Neuronal stem cell (in vitro differentiated cells): ENCODE measurements at regions not wholly inside any gene's neighbourhood (a gene's known extent, or its start where the extent isn't known, plus 50 kb on each side); places are given as distances from the start of the nearest gene placed in this dataset.

ENCODE experiments used
- DNase-seq: peaks from one replicate; pipeline ENCODE4 v3.0.0-alpha.2; 2013; ENCODE audit warnings: low spot score
- H2AFZ ChIP-seq: one replicate; pipeline ENCODE4 v1.6.1; 2013; ENCODE audit warnings: mild to moderate bottlenecking, low read length, inconsistent platforms
- H2AK5ac ChIP-seq: 2 replicates; pipeline ENCODE4 v1.6.1; 2013; ENCODE audit warnings: low read depth, mild to moderate bottlenecking, inconsistent platforms, low read length, moderate library complexity, mixed read lengths
- H2BK120ac ChIP-seq: 2 replicates; pipeline ENCODE4 v1.6.1; 2013; ENCODE audit warnings: low read depth, mild to moderate bottlenecking, inconsistent platforms, low read length, moderate library complexity, mixed read lengths
- H2BK12ac ChIP-seq: one replicate; pipeline ENCODE4 v1.6.1; 2013; ENCODE audit warnings: low read length, inconsistent platforms
- H2BK15ac ChIP-seq: 2 replicates; pipeline ENCODE4 v1.6.1; 2013; ENCODE audit warnings: mild to moderate bottlenecking, low read length, inconsistent platforms, mixed read lengths
- H2BK5ac ChIP-seq: one replicate; pipeline ENCODE4 v1.6.1; 2013; ENCODE audit warnings: inconsistent platforms, mild to moderate bottlenecking, low read length, moderate library complexity
- H3K14ac ChIP-seq: one replicate; pipeline ENCODE4 v1.6.1; 2013; ENCODE audit warnings: low read length, inconsistent platforms
- H3K18ac ChIP-seq: 2 replicates; pipeline ENCODE4 v1.6.1; 2013; ENCODE audit warnings: low read length, inconsistent platforms
- H3K23ac ChIP-seq: 2 replicates; pipeline ENCODE4 v1.6.1; 2013; ENCODE audit warnings: low read depth, mild to moderate bottlenecking, mixed read lengths, low read length, inconsistent platforms; ENCODE audit not compliant: poor library complexity
- H3K27ac ChIP-seq: replicated peaks from 3 replicates; pipeline ENCODE4 v1.5.1; 2013; ENCODE audit warnings: low read length, inconsistent platforms
- H3K27me3 ChIP-seq, 3 experiments: 2 replicates each; pipeline ENCODE4 v1.6.1; 2013; ENCODE audit warnings: low read length in 3 of 3, mild to moderate bottlenecking in 2 of 3, inconsistent platforms in 1 of 3, low read depth in 1 of 3, mixed read lengths in 1 of 3, moderate library complexity in 1 of 3; ENCODE audit not compliant: control insufficient read depth in 3 of 3, insufficient read depth in 3 of 3
- H3K36me3 ChIP-seq, 2 donors: replicated peaks in 1 of 2; 2 replicates each; pipeline ENCODE4 v1.6.1; 2013; ENCODE audit warnings: low read length in 2 of 2; ENCODE audit not compliant: control insufficient read depth in 2 of 2, insufficient read depth in 2 of 2
- H3K4ac ChIP-seq: 2 replicates; pipeline ENCODE4 v1.6.1; 2013; ENCODE audit warnings: inconsistent platforms, mild to moderate bottlenecking, low read length, moderate library complexity
- H3K4me1 ChIP-seq, 2 donors: 1 replicate in 1 of 2; 2 replicates in 1 of 2; pipeline ENCODE4 v1.6.1; 2013; ENCODE audit warnings: low read length in 2 of 2, low read depth in 1 of 2; ENCODE audit not compliant: control insufficient read depth in 2 of 2, insufficient read depth in 1 of 2
- H3K4me2 ChIP-seq: one replicate; pipeline ENCODE4 v1.6.1; 2013; ENCODE audit warnings: mild to moderate bottlenecking, low read length, inconsistent platforms; ENCODE audit not compliant: insufficient read depth, poor library complexity, severe bottlenecking
- H3K4me3 ChIP-seq, 2 donors: 2 replicates each; pipeline ENCODE4 v1.5.1; 2013; ENCODE audit warnings: low read length in 2 of 2, mild to moderate bottlenecking in 2 of 2, inconsistent platforms in 1 of 2, moderate library complexity in 1 of 2
- H3K79me1 ChIP-seq: one replicate; pipeline ENCODE4 v1.6.1; 2013; ENCODE audit warnings: low read depth, mild to moderate bottlenecking, inconsistent platforms, low read length, moderate library complexity
- H3K9ac ChIP-seq: one replicate; pipeline ENCODE4 v1.6.1; 2013; ENCODE audit warnings: mild to moderate bottlenecking, low read depth, low read length, inconsistent platforms; ENCODE audit not compliant: poor library complexity
- H3K9me3 ChIP-seq, 2 donors: replicated peaks in 1 of 2; 2 replicates each; pipeline versions ENCODE3 to v1.6.1; 2013; ENCODE audit warnings: low read length in 2 of 2, mild to moderate bottlenecking in 2 of 2, inconsistent platforms in 1 of 2, low read depth in 1 of 2, mixed read lengths in 1 of 2, moderate library complexity in 1 of 2; ENCODE audit not compliant: control insufficient read depth in 2 of 2, insufficient read depth in 1 of 2
- H4K8ac ChIP-seq: one replicate; pipeline ENCODE4 v1.6.1; 2013; ENCODE audit warnings: low read depth, mild to moderate bottlenecking, inconsistent platforms, low read length, moderate library complexity
- H4K91ac ChIP-seq: one replicate; pipeline ENCODE4 v1.6.1; 2013; ENCODE audit warnings: low read length, low read depth, mild to moderate bottlenecking, inconsistent platforms; ENCODE audit not compliant: poor library complexity
- WGBS, 2 donors: extraction: QIAGEN DNeasy Blood & Tissue Kit; methylation state at CpG; one replicate each; pipeline ENCODE4 v1.1.7; 2013; ENCODE audit warnings: missing lambda C conversion rate in 2 of 2, mixed read lengths in 1 of 2; ENCODE audit not compliant: insufficient read length in 2 of 2, insufficient replicate concordance in 1 of 2; ENCODE audit errors: extremely low coverage in 2 of 2; 5-methylcytosine and 5-hydroxymethylcytosine counted together

- Histone ChIP-seq H2AFZ (no peak overlapping the region), H3K9me3 (no peaks in the 10 kb centered on the region), H3K4me3 (no peak overlapping the region), H2BK5ac (no peak overlapping the region), H3K9ac (no peak overlapping the region), H4K8ac (no peak overlapping the region), H2BK12ac (no peak overlapping the region), H4K91ac (no peak overlapping the region), H3K36me3 (no peaks in the 10 kb centered on the region), H2BK120ac (no peak overlapping the region), H3K27me3 (no peaks in the 10 kb centered on the region), H3K4ac (no peak overlapping the region), H2AK5ac (no peak overlapping the region), H3K18ac (no peak overlapping the region), H2BK15ac (no peak overlapping the region), H3K14ac (no peak overlapping the region), H3K4me1 (no peaks in the 10 kb centered on the region), H3K4me2 (no peak overlapping the region), H3K27ac (no peak overlapping the region), H3K79me1 (no peaks in the 10 kb centered on the region), H3K23ac (no peak overlapping the region)
- no peak for DNase-seq
- no CpG with 5 or more reads among the region's 1 CpG for WGBS, 2 donors
Observed at GRCh38 chr10:85111271-85111670, 782.9 kb downstream of the CCSER2 start.

GRCh38 chr10:85124603-85125051 is 796.2 kb downstream of the CCSER2 start:
- Histone ChIP-seq H3K36me3 (no peaks in the 10 kb centered on the region), H4K91ac (no peak overlapping the region), H2AK5ac (no peak overlapping the region), H3K23ac (no peak overlapping the region), H3K18ac (no peak overlapping the region), H3K4me1 (no peaks in the 10 kb centered on the region), H3K14ac (no peak overlapping the region), H4K8ac (no peak overlapping the region), H3K9ac (no peak overlapping the region), H2BK5ac (no peak overlapping the region), H2AFZ (no peak overlapping the region), H3K79me1 (no peaks in the 10 kb centered on the region), H3K4ac (no peak overlapping the region), H3K27me3 (no peaks in the 10 kb centered on the region), H2BK12ac (no peak overlapping the region), H3K9me3 (no peaks in the 10 kb centered on the region), H2BK120ac (no peak overlapping the region), H3K4me2 (no peak overlapping the region), H3K4me3 (no peak overlapping the region), H2BK15ac (no peak overlapping the region), H3K27ac (no peak overlapping the region)
- WGBS, 2 donors: no CpG with 5 or more reads among the region's 3 CpGs
- DNase-seq: no peak

GRCh38 chr10:85137253-85137652 is 808.9 kb downstream of the CCSER2 start:
- H3K4me2 ChIP-seq: no peak overlapping the region
- no peak overlapping the region for H2BK12ac ChIP-seq
- no peaks in the 10 kb centered on the region for H3K9me3 ChIP-seq
- H2AK5ac ChIP-seq: no peak overlapping the region
- no peak overlapping the region for H3K18ac ChIP-seq
- DNase-seq: no peak
- H3K27me3 ChIP-seq: no peaks in the 10 kb centered on the region
- H3K79me1 ChIP-seq: peaks cover 1% of the 10 kb centered on the region
- no peak overlapping the region for H2BK120ac ChIP-seq
- peaks cover 3 to 14% of the 10 kb centered on the region in 2 donors for H3K4me1 ChIP-seq
- no peak overlapping the region for H2AFZ ChIP-seq
- H4K8ac ChIP-seq: no peak overlapping the region
- H2BK15ac ChIP-seq: no peak overlapping the region
- H2BK5ac ChIP-seq: no peak overlapping the region
- no peak overlapping the region for H3K27ac ChIP-seq
- H3K14ac ChIP-seq: no peak overlapping the region
- no peak overlapping the region for H3K4ac ChIP-seq
- no peaks in the 10 kb centered on the region for H3K36me3 ChIP-seq
- no peak overlapping the region for H4K91ac ChIP-seq
- no CpG with 5 or more reads among the region's 5 CpGs for WGBS, 2 donors
- no peak overlapping the region for H3K4me3 ChIP-seq
- no peak overlapping the region for H3K23ac ChIP-seq
- no peak overlapping the region for H3K9ac ChIP-seq

- no peak overlapping the region for H3K4me2 ChIP-seq
- no peak overlapping the region for H2AK5ac ChIP-seq
- H2BK5ac ChIP-seq: no peak overlapping the region
- no peaks in the 10 kb centered on the region for H3K27me3 ChIP-seq
- no peak overlapping the region for H4K91ac ChIP-seq
- no peak overlapping the region for H3K23ac ChIP-seq
- H3K9ac ChIP-seq: no peak overlapping the region
- no peak overlapping the region for H3K14ac ChIP-seq
- H4K8ac ChIP-seq: no peak overlapping the region
- H2BK15ac ChIP-seq: no peak overlapping the region
- no peak overlapping the region for H3K18ac ChIP-seq
- H3K36me3 ChIP-seq: no peaks in the 10 kb centered on the region
- WGBS, 2 donors: no CpG with 5 or more reads among the region's 5 CpGs
- H3K4me1 ChIP-seq: peaks cover 3 to 14% of the 10 kb centered on the region in 2 donors
- H2AFZ ChIP-seq: no peak overlapping the region
- no peak overlapping the region for H3K27ac ChIP-seq
- H3K4me3 ChIP-seq: no peak overlapping the region
- H3K9me3 ChIP-seq: no peaks in the 10 kb centered on the region
- no peak overlapping the region for H2BK12ac ChIP-seq
- no peak for DNase-seq
- H3K4ac ChIP-seq: no peak overlapping the region
- H3K79me1 ChIP-seq: peaks cover 1% of the 10 kb centered on the region
- no peak overlapping the region for H2BK120ac ChIP-seq
Observed at GRCh38 chr10:85138046-85138445, 809.7 kb downstream of the CCSER2 start.
